ENCODE measurements at regions not wholly inside any gene's neighbourhood (a gene's known extent, or its start where the extent isn't known, plus 50 kb on each side); places are given as distances from the start of the nearest gene placed in this dataset.

DNA sequence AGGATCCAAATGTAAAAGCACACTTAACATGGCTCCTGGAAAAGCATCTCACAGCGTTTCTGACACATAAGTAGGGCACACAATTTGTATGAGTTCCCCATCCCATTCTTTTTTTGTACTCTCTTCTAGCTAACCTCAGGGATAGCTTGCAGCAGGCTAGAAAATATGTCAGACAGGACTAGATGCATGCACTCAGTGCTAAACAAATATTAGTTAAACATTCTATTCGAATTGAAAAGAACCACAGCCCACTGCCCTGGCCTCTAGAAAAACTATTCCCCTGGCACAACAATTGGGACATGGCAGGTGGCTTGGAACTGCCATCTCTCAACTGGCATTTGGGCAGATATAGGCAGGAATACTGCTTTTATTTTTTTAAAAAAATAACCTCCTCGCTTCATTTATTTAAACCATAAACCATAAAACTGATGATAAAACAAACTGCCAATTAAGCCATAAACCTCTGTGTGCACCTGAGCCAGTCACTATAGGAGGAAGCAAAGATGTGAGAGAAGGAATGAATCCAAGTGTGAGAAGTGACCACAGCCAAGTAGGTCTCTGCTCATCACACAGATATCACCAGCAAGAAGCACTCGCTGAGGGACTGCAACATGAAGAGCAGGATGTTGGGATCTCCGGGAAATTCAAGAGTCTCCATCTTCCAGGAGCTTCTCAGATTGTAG is 394.1 kb downstream of the NEBL start:
- Histone ChIP-seq H3K9me1 (ENCODE audit: control insufficient read depth, extremely low read depth, insufficient read depth, low read length) (no peaks in the 10 kb centered on the region), H3K27ac (ENCODE audit: control insufficient read depth, insufficient read depth, low read length) (no peak overlapping the region), H3K4me3 (ENCODE audit: control insufficient read depth in 2 of 3, extremely low read depth in 1 of 3, insufficient read depth in 2 of 3, low read depth in 1 of 3, low read length in 3 of 3) (no peak overlapping the region), H3K27me3 (ENCODE audit: control insufficient read depth, extremely low read depth, insufficient read depth, low read length) (no peaks in the 10 kb centered on the region), H3K9ac (ENCODE audit: control insufficient read depth, extremely low read depth, insufficient read depth, low read length) (no peak overlapping the region), H3K36me3 (ENCODE audit: control insufficient read depth in 2 of 2, extremely low read depth in 1 of 2, insufficient read depth in 2 of 2, low read length in 2 of 2) (no peaks in the 10 kb centered on the region), H2AFZ (ENCODE audit: control insufficient read depth, low read length) (no peak overlapping the region), H3K79me2 (ENCODE audit: control insufficient read depth, insufficient read depth, low read length) (no peaks in the 10 kb centered on the region), H4K20me1 (ENCODE audit: control insufficient read depth, extremely low read depth, insufficient read depth, low read length) (no peaks in the 10 kb centered on the region), H3K4me1 (ENCODE audit: control insufficient read depth, extremely low read depth, insufficient read depth, low read length) (no peaks in the 10 kb centered on the region), H3K4me2 (ENCODE audit: control insufficient read depth, extremely low read depth, insufficient read depth, low read depth, low read length) (no peak overlapping the region), H3K9me3 (ENCODE audit: control insufficient read depth, low read depth, low read length) (no peaks in the 10 kb centered on the region)
- DNase-seq (ENCODE audit: low read depth, low spot score): no peak
- no peak for FAIRE-seq
- dilution Hi-C loops (cut with MboI; ENCODE audit: extremely low pct_ligation_motif_present, low sequenced_read_pairs): no loop called here
- TF ChIP-seq, protein P1, sequence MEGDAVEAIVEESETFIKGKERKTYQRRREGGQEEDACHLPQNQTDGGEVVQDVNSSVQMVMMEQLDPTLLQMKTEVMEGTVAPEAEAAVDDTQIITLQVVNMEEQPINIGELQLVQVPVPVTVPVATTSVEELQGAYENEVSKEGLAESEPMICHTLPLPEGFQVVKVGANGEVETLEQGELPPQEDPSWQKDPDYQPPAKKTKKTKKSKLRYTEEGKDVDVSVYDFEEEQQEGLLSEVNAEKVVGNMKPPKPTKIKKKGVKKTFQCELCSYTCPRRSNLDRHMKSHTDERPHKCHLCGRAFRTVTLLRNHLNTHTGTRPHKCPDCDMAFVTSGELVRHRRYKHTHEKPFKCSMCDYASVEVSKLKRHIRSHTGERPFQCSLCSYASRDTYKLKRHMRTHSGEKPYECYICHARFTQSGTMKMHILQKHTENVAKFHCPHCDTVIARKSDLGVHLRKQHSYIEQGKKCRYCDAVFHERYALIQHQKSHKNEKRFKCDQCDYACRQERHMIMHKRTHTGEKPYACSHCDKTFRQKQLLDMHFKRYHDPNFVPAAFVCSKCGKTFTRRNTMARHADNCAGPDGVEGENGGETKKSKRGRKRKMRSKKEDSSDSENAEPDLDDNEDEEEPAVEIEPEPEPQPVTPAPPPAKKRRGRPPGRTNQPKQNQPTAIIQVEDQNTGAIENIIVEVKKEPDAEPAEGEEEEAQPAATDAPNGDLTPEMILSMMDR (optimal IDR thresholded peaks at IDR 0.05 in 1 of 3, IDR thresholded peaks at IDR 0.05 in 1 of 3, conservative IDR thresholded peaks at IDR 0.05 in 1 of 3; ENCODE audit: extremely low read depth in 1 of 3, insufficient read depth in 2 of 3, low read length in 3 of 3): no peak
- TF ChIP-seq EZH2 (IDR thresholded peaks at IDR 0.05; ENCODE audit: low read length): no peak

DNA sequence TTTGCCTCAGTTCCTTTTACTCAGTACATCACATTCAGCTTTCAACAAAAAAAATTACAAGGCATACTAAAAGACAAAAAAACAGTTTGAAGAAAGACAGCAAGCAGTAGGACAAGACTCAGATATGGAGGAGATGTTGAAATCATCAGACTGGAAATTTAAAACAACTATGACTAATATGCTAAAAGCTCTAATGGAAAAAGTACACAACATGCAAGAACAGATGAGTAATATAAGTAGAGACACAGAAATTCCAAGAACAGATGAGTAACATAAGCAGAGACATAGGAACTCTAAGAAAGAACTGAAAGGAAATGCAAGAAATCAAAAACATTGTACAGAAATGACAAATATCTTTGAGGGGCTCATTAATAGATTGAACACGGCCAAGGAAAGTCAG is 402.6 kb downstream of the NEBL start:
- H3K9ac ChIP-seq (ENCODE audit: control insufficient read depth, extremely low read depth, insufficient read depth, low read length): no peak overlapping the region
- peak; percentile 9 for DNase-seq (ENCODE audit: low read depth, low spot score)
- H4K20me1 ChIP-seq (ENCODE audit: control insufficient read depth, extremely low read depth, insufficient read depth, low read length): no peaks in the 10 kb centered on the region
- no peak overlapping the region for H3K27ac ChIP-seq (ENCODE audit: control insufficient read depth, insufficient read depth, low read length)
- H3K36me3 ChIP-seq (ENCODE audit: control insufficient read depth in 2 of 2, extremely low read depth in 1 of 2, insufficient read depth in 2 of 2, low read length in 2 of 2): no peaks in the 10 kb centered on the region
- no peaks in the 10 kb centered on the region for H3K79me2 ChIP-seq (ENCODE audit: control insufficient read depth, insufficient read depth, low read length)
- no peaks in the 10 kb centered on the region for H3K9me3 ChIP-seq (ENCODE audit: control insufficient read depth, low read depth, low read length)
- no peak for FAIRE-seq
- H3K4me3 ChIP-seq (ENCODE audit: control insufficient read depth in 2 of 3, extremely low read depth in 1 of 3, insufficient read depth in 2 of 3, low read depth in 1 of 3, low read length in 3 of 3): no peak overlapping the region
- H3K27me3 ChIP-seq (ENCODE audit: control insufficient read depth, extremely low read depth, insufficient read depth, low read length): no peaks in the 10 kb centered on the region
- H3K4me2 ChIP-seq (ENCODE audit: control insufficient read depth, extremely low read depth, insufficient read depth, low read depth, low read length): no peak overlapping the region
- H2AFZ ChIP-seq (ENCODE audit: control insufficient read depth, low read length): no peak overlapping the region
- dilution Hi-C loops (cut with MboI; ENCODE audit: extremely low pct_ligation_motif_present, low sequenced_read_pairs): no loop called here
- H3K4me1 ChIP-seq (ENCODE audit: control insufficient read depth, extremely low read depth, insufficient read depth, low read length): no peaks in the 10 kb centered on the region
- no peak for TF ChIP-seq EZH2 (IDR thresholded peaks at IDR 0.05; ENCODE audit: low read length)
- TF ChIP-seq, protein P1 (optimal IDR thresholded peaks at IDR 0.05 in 1 of 3, IDR thresholded peaks at IDR 0.05 in 1 of 3, conservative IDR thresholded peaks at IDR 0.05 in 1 of 3; ENCODE audit: extremely low read depth in 1 of 3, insufficient read depth in 2 of 3, low read length in 3 of 3): no peak
- H3K9me1 ChIP-seq (ENCODE audit: control insufficient read depth, extremely low read depth, insufficient read depth, low read length): no peaks in the 10 kb centered on the region

Measured in keratinocyte (primary cell).